ENCODE measurements at regions not wholly inside any gene's neighbourhood (a gene's known extent, or its start where the extent isn't known, plus 50 kb on each side); places are given as distances from the start of the nearest gene placed in this dataset.
"Not testable (repeated sequence)": the region's sequence is repeated elsewhere in the genome, so short reads cannot be mapped to it uniquely, and the experiment has no call there.

DNA sequence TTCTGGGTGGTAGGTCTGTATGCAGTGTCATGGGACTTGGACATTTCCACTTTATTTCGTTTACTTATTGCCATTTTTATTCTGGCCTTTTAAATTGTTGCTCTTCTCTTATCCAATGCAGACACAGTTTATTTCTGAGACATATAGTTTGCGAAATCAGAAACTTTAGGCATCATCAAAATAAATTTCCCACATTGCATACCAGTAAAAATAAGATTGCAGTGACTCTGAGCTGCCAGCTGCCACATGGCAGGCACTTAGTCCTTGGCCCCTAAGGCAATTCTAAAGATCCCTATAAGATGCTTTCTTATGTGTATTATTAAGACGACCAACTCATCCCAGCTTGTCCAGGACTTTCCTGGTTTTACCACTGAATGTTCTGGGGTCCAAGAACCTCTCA lies 81.8 kb upstream of the ANKRD1 start:
- FAIRE-seq = no peak

DNA sequence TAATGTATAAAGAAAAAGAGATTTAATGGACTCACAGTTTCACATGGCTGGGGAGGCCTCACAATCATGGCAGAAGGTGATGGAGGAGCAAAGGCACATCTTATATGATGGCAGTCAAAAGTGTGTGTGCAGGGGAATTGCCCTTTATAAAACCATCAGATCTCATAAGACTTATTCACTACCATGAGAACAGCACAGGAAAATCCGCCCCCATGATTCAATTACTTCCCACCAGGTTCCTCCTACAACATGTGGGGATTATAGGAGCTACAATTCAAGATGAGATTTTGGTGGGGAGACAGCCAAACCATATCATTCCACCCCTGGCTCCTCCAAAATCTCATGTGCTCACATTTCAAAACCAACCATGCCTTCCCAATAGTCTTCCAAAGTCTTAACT lies 82.5 kb upstream of the ANKRD1 start:
- FAIRE-seq = not testable (repeated sequence)

More for the DNA sequence above, 81.8 kb upstream of the ANKRD1 start:
- no peak for DNase-seq (ENCODE audit: low spot score in 2 of 2)

DNA sequence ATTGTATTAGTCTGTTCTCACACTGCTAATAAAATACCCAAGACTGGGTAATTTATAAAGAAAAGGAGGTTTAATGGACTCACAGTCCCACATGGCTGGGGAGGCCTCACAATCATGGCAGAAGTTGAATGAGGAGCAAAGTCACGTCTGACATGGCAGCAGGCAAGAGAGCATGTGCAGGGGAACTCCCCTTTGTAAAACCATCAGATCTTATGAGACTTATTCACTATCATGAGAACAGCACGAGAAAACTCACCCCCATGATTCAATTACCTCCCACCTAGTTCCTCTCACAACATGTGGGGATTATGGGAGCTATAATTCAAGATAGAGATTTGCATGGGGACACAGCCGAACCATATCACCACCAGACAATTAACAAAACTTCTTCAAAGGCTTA lies 84.4 kb upstream of the ANKRD1 start:
- not testable (repeated sequence) for DNase-seq (ENCODE audit: low spot score in 2 of 2); FAIRE-seq

More for the DNA sequence above, 82.5 kb upstream of the ANKRD1 start:
- DNase-seq (ENCODE audit: low spot score in 2 of 2) = not testable (repeated sequence)

DNA sequence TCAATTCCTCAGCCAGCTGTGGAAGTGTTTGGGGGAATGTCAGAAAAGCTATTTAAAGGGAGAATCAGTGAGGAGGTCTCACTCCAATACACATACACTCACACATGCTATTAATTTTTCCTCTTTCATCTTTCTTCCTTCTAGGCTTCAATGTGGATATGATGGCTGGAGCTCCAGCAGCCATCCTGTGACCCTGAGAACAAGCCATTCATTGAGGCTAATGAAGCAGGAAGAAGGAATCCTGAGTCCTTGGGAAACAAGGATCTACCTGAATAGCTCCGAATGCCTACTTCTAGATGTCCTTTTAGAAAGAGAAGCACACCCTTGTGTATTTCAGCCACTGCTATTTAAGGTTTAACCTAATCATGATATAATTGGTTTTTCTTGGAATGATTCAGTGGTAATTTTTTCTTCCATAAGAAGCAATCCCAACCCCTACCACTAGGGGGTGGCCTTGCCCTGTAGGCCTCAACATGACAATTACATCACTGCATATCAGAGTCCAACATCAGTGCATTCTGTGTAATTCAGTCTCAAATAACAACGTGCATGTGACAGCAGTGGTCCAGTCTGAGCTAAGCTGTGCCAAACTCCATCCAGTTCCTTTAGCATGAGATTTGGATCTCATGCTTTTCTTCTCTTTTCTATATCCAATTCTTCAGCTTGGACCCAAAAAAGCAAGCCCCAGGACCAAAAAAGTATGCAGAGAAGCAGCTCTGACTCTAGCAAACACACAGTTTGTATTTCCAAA lies 85.3 kb upstream of the ANKRD1 start:
- FAIRE-seq (peak; percentile 30), DNase-seq (ENCODE audit: low spot score in 2 of 2) (peak; percentile 26 to 34)

DNA sequence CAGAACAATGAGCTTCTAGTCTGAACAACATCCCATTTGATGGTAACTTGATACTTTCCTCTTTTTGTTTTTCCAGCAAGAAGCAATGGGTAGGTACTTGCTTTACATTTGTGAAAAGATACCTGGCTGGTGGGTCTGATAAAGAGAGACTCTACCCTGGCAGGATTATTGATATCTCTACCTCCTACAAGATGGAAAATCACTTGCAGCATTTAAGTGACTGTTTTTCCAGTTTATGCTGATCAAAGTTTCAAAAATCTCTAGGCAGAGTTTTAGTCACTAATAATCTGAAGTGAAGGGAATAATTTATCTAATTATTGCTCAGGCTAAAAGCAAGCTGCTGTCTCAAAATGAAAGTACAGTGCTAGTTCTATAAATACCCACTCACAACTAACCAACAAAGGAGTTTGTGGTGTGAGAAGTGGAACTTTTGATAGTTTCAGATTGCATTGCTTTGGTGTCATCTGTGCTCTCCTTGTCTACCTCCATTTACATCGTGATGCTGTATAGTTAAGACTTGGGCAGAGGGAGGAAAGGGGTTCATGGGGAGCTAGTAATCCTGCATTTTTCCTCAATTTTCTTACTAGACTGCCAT lies 86.0 kb upstream of the ANKRD1 start:
- FAIRE-seq (no peak), DNase-seq (ENCODE audit: low spot score in 2 of 2) (no peak)

DNA sequence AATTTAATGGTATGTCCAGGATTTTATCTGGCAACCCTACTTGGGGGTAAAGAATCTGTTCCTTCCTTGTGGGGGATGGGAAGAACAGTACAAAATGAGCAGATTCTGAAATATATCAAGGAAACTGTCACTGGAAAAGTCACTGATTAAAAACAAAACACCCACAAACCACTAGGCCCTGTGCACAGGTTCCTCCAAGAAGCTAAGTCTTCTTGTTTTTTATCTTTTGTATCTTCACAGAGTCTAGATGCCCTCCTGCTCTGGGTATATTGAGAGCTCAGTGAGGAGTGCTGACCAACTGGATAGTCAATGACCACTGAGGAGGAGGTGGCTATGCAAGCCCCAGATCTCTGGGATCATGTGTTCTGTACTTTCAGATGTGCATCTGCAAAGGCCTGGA lies 86.8 kb upstream of the ANKRD1 start:
- DNase-seq (ENCODE audit: low spot score in 2 of 2) (no peak), FAIRE-seq (no peak)

DNA sequence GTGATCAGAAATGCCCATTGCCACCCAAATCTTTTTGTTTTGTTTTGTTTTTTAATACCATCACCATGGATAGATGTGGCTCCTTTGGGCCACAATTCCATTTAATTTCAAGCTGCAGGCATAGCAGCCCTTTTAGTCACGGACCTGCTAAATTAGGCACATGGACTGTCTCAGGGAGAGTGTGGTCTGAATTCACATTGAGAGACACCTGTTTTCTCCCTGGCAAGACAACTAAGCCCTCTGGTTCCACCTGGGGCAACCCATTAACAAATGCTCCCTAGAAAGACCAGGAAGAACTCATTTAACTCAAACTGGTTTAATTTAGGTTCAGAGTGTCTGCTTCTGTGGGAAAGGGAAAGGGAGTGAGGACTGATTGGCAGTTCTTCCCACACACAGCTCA lies 88.2 kb upstream of the ANKRD1 start:
- no peak for FAIRE-seq

DNA sequence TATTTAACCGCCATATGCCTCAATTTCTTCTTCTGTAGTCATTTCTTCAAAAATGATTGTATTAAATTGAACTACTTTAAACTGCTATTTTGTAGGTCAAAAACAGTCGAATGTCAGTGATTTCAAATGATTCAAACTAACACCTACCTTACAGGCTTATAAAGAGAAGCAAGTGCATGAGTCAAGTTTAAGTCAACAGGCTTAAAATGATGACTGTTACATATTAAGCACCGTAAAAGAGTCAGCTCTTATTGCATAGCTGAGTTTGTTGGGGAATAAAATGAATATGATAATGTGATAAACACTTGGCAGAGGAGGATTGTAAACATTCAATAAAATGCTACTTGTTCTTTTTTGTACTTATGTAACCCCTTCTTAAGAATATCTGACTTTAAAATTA lies 90.1 kb upstream of the ANKRD1 start:
- DNase-seq (ENCODE audit: low spot score in 2 of 2) (no peak), FAIRE-seq (no peak)

More for the DNA sequence above, 88.2 kb upstream of the ANKRD1 start:
- DNase-seq (ENCODE audit: low spot score in 2 of 2) = no peak

DNA sequence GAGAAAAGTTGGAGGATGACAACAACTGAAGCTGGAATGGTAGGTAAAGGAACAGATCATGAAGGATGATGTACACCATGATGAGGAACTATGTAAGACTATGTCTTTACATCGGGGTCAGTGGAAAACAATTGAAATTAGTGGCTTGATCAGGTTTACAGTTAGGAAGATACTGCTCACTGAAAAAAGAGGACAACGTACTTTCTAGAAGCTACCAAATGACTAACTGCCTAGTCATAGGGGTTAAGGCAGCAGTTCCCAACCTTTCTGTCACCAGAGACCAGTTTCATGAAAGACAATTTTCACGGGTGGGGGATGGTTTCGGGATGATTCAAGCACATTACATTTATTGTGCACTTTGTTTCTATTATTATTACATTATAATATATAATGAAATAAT lies 91.6 kb upstream of the ANKRD1 start:
- no peak for FAIRE-seq
- DNase-seq (ENCODE audit: low spot score in 2 of 2) = no peak

DNA sequence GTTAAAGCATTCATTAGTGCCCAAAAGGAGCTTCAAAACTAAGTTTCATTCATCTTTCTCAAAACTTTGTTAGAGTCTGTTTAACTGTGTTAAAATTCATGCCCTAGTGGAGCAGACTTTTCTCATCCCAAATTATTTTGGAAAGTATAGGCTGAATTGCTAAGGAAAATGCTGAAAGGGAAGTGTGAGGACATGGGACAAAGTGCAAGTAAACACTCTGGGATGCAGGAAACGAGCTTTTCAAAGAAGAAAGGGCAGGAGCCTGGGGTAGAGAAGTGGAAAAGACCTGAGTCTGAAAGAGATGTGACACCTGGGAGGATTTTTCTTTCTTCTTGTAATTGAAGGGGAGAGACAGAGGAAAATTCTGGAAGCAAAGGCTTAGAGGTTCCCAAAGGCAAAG lies 93.1 kb upstream of the ANKRD1 start:
- no peak for DNase-seq (ENCODE audit: low spot score in 2 of 2)
- no peak for FAIRE-seq

DNA sequence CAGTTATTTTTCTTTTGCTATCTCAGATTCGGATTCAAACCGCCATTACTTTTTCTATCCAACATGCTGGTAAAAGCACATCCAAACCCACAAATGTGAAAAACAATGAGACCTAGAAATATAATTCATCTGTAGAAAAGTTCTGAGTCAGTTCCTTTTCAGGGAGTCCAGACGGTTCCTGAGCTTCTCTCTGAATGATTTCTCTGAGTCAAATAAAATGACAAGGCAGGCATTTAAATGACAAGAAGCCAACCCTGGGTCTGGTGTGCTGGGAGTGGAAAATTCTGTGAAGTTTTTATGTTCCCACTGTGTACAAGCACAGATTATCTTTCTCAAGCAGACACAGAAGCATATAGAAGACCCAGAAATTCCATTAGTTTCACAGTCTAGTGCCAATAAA lies 96.3 kb upstream of the ANKRD1 start:
- DNase-seq (ENCODE audit: low spot score in 2 of 2) (no peak), FAIRE-seq (no peak)

DNA sequence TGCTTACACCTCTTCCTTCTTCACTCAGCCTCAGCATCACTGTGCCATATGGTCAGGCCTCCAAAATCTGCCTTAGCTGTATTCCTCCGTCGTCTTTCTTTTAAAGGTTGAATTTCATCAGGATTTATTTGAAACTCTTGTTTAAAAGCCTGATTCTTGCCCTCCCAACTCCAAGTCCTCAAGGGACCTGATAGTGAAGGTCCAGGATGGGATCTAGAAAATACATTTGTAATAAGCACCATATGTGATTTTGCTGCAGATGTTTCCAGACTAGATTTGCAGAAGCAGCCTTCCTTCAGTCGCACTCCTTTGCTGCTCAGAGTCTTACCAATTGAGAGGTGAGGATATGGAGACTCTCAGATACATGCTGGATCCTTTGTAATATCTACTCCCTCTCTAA lies 101.0 kb upstream of the ANKRD1 start:
- FAIRE-seq (no peak), DNase-seq (ENCODE audit: low spot score in 2 of 2) (no peak)

DNA sequence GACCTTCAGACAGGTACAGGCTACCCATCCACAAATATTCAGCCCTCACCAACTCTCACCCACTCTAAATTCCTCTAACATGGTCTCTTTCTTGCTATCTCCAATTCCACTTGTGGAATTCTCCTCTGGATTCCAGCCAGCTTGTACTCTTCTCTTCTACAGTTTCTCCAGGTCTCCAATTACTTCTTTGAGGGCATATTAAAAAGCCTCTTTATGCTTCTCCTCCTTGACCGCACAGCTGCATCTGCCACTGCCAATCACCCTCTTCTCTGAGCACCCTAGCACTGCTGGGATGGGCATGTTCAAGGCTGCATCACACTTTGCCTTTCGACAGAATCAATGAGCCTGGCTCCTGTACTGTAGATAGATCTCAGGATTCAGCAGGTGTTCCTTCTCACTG lies 101.5 kb upstream of the ANKRD1 start:
- DNase-seq (ENCODE audit: low spot score in 2 of 2) = no peak
- FAIRE-seq = no peak

DNA sequence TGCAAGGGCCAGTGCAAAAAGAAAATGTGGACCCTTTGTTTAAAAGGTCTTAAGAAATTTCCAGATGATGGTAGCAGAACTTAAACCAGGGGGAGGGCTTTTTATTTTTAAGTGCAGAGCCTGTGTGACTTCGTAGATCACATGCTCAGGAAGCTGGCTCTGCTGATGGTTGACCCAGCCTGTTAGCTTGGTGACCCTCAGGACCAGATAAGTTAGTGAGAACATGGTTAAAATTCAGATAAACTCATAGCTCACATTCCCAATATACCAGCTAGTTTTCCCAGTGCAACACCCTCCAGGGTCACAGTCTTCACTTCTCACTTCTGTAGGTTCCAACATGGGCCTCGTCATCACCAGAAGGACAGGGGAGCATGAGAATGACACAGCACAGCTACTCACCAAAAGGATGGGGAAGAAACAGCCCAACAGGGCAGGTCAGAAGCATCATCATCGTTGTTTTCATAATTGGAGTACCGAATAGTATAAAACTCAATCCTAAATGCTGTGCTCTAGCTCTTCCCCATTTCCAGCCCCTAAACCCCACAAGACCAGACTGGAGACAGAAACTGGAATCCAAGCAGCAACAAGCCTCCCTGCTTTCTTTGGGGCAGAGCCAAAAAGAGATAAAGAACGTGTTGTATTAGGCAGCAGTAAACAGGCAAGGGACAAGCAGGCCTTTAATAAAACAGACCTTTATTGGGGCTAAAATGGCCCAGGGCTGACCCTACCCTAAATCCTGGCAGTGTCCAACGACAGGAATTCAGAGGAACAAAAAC lies 102.2 kb upstream of the ANKRD1 start:
- no peak for DNase-seq (ENCODE audit: low spot score in 2 of 2)
- FAIRE-seq = no peak

DNA sequence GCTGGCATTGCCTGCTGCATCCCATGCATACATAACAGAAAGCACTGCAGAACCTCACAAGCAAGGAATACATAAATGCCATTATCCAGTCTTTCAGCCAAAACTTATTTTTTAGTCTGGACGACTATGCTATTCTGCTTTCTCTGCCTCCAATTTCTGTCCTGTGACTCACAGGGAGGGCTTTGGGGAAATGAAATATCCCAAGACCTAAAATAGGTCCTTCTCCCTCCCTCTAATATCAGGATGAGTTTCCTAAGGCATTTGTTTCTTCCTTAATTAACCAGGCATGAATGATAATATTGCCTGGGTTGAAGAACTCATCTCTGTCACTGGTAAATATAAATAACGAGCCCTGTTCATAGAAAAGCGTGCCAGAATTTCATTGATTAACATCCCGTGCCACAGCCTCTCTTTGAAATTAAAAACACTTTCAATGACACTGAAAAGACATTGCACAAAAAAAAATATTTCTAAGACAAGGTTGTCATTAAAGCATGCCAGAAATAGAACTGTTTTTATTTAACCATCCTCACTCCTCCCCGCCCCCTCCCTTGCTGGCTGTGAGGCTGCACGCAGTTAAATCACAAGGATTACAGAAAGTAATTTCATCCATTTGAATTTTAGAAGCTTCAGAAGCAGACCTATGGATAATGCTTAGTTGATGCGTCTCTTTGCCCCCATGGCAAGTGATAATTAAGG lies 103.0 kb upstream of the ANKRD1 start:
- FAIRE-seq = no peak
- no peak for DNase-seq (ENCODE audit: low spot score in 2 of 2)

DNA sequence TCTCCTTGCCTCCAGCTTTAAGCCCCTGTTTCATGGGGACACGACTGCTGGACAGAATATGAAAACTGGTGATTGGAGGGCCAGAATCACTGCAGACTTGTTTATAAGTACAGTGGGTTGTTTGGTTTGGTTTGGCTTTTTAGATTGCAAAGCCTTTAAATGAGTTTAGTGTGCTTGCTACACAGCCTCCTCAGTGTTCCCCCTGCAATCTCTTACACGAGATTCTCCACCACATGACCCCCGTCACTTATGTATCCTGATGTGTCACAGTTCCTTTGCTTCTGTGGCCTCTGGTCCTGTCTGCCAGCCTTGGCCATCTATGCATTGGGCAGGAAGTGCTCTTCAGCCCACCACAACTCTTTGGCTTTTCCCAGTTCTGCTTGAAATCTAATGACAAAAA lies 103.7 kb upstream of the ANKRD1 start:
- no peak for DNase-seq (ENCODE audit: low spot score in 2 of 2)
- FAIRE-seq = no peak

DNA sequence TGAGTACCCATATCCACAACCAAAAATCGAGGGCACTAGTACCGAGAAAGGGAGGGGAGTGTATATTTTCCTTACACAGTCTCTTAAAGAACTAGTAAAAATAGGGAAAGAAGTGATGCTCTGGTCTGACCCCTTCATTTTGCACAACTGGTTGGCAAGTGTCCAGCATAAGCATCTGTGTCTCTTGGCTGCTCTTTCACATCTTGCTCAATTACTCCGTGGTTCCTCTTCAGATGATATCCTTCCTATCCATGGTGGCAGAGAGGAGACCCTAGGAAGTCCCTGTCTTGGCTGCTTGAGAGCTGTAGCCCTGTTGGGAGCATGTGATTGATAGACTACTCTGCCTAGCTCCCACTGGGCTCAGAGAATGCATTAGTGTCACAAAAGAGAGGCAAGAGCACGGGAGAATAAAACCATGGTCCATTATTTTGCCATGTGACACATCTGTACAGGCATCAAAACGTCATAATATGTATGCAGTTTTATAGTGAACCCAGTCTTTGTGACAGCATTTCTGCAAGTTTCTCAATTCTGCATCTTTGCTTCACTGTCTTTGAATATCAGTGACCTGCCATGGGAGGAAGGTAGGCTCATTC lies 111.8 kb upstream of the ANKRD1 start:
- DNase-seq (ENCODE audit: low spot score in 2 of 2) (no peak), FAIRE-seq (no peak)

DNA sequence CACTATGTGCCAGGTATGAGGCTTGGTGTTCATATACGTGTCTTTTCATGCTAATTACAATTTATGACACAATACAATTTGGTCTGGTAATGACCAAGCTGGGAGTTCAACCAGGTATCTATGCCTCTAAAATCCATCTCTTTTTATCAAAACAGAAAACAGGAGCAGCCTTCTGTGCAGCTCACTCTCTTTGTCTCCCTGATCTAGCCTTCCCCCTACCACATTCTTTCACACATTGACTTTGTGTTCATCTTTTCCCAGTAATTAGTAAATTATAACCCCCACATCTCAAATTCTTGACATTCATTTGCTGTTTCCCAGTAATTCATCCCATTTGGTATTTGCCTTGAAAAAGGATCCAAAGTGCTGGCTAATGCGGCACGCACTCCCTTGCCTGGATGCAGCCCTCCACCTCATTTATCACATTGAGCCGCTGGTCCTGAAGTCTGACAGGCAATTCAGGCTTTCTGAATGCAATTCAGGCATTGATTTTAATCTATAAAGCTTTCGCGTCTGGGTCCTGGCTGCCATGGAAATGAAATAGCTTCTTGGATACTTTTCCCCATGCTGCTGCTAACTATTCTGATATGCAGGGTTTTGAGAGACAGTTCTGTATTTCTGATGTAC lies 112.5 kb upstream of the ANKRD1 start:
- FAIRE-seq (no peak), DNase-seq (ENCODE audit: low spot score in 2 of 2) (no peak)

DNA sequence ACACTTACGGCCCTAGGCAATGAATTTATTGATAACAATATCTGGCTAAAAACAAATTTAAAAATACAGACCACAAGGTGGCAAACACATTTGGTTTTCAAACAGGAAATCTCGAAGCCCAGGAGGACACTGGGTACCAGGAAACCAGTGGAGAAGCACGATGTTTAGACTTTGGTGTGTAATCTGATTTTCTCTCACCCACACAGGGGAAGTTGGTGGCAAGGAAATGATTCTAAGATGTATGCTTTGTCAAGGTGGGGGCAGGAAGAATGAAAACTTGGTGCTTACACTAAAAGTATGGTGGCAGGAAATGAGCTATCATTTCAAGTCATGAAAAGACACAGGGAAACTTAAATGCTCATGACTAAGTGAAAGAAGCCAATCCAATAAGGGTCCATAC lies 113.2 kb upstream of the ANKRD1 start:
- no peak for DNase-seq (ENCODE audit: low spot score in 2 of 2)
- no peak for FAIRE-seq

DNA sequence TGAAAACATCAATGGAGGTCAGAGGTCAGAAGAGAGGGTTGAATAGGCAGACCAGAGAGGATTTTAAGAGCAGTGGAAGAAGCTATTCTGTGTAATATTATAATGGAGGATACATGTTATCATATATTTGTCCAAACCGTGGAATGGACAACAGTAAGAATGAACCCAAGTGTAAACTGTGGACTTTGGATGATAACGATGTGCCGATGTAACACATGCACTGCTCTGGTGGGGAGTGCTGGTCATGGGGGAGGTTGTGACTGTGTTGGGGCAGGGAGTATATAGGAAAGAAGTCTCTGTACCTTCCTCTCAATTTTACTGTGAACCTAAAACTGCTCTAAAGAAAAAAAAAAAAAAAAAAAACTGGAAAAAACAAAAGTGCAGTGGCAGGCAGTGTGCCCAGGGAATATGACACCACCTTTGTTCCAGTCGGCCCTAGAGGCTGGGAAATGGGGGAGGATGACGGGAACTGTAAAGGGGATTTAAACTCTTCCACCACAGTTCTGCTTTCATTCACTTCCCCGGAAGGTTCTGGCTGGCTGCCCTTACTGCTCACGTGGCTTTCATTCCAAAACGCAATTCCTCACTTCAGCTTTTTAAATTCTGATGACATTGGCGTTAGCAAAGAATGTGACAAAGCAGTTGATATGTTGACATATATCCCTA lies 113.7 kb upstream of the ANKRD1 start:
- peak; percentile 23 for FAIRE-seq
- no peak for DNase-seq (ENCODE audit: low spot score in 2 of 2)
